GM12891 (cell line): ENCODE measurements at regions not wholly inside any gene's neighbourhood (a gene's known extent, or its start where the extent isn't known, plus 50 kb on each side); places are given as distances from the start of the nearest gene placed in this dataset.

ENCODE experiments used
- DNase-seq: peaks from one replicate; pipeline ENCODE4 v3.0.0; 2011; ENCODE audit warnings: low spot score; ENCODE audit not compliant: insufficient read length
- FAIRE-seq: peaks from 2 replicates; lab custom pipeline; 2011; peaks lifted over from hg19 to GRCh38; lab: Jason Lieb, UNC
- PAX5 ChIP-seq: IDR thresholded peaks from 2 replicates; pipeline ENCODE4 v1.6.1; 2011; ENCODE audit warnings: low read length, moderate library complexity, mild to moderate bottlenecking; ENCODE audit not compliant: insufficient read depth, severe bottlenecking
- POLR2A ChIP-seq: IDR thresholded peaks from 2 replicates; pipeline ENCODE4 v1.6.1; 2011; ENCODE audit warnings: low read depth, low read length, control low read depth
- POLR2AphosphoS5 ChIP-seq: IDR thresholded peaks from 2 replicates; pipeline ENCODE4 v1.6.1; 2011; ENCODE audit warnings: low read depth, low read length, control low read depth
- POU2F2 ChIP-seq: IDR thresholded peaks from 2 replicates; pipeline ENCODE4 v1.6.1; 2011; ENCODE audit warnings: low read depth, mild to moderate bottlenecking, control low read depth, low read length, moderate library complexity
- SPI1 ChIP-seq: IDR thresholded peaks from 2 replicates; pipeline ENCODE4 v1.6.1; 2011; ENCODE audit warnings: low read depth, low read length, control low read depth
- TAF1 ChIP-seq: IDR thresholded peaks from 2 replicates; pipeline ENCODE4 v1.6.1; 2011; ENCODE audit warnings: low read depth, low read length, control low read depth

DNA sequence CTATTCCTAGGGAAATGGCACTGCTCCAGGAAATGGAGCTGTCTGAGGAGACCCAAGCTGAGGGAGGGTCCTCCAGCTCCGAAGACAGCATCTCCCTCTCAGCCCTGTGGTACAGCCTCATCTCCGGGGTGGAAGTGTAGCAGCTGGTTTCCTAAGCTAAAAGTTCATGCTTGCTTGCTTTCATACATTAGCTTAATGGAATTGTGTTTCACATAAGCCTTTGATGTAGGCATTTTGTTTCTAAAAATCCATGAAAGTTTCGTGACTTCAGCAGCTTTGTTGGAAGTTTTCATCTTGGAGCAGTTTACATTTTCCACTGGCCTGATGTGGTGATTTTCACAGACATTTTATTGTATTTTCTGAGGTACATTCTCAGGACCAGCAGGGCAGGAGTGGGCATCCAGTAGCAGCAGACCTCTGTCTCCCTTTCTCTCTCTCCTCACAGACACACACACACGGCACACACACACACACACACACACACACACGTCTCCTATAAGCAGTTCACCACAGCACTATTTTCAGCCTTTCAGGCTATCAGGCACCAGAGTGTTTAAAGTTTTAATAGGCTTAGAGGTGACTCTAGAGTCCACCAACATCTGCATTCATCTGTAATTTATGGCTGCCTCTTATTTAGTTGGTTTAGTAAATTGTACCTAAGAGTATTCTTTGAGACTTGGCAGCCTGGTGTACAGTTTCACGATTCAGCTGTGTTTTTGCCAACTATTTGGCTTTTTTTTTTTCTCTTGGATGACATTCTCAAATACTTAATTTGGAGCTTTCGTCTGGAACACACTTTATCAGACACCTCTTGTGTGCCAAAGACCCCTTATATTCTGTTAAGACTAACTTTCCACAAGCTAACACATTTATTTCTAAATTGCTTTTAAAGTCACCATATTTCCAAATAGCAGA lies 225.8 kb upstream of the SFRP2 start:
- FAIRE-seq (no peak), DNase-seq (no peak)
- TF ChIP-seq POLR2A (no peak), POLR2AphosphoS5 (no peak), PAX5 (no peak), SPI1 (no peak), POU2F2 (no peak), TAF1 (no peak)

DNA sequence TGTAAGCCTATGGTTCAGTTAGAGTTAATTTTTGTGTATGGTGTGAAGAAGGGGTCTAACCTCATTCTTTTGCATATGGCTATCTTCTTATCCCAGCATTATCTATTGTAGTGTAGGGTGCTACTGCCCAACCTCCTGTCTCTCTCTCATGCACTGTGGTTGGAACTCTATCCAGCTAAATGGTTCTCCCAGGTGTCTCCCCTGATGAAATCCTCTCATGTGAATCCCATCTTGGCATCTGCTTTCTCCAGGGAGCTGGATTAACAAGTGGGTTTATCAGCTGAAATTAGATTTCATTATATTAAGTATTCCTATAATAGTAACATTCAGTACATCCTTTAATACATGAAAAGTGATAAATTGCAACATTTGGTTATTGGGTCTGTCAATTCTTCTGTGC lies 224.7 kb upstream of the SFRP2 start:
- TF ChIP-seq PAX5 (no peak), TAF1 (no peak), POU2F2 (no peak), POLR2A (no peak), POLR2AphosphoS5 (no peak), SPI1 (no peak)
- FAIRE-seq (no peak), DNase-seq (no peak)

DNA sequence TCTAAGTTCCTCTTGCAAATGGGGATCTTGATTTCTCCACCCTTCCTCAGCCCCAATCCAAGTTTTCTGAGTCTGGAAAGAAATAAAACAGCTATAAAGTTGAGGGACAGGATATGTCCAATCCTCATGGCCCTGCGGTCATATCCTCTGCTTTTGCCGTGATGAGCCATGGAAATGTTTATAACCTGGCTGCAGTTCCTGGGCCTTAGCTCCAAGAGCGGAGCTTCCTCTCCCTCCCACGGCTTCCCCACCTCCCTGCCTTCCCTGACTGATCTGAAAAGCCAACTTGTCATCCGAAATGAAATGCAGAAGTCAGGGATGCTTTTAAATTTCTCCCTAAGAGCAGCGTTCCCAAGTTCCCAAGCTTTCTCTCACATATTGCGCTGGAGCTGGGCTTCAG lies 221.5 kb upstream of the SFRP2 start:
- DNase-seq (no peak), FAIRE-seq (no peak)
- TF ChIP-seq POLR2AphosphoS5, result no peak
- no peak for TF ChIP-seq SPI1
- TF ChIP-seq PAX5, result no peak
- no peak for TF ChIP-seq POLR2A
- TF ChIP-seq POU2F2, result no peak
- TF ChIP-seq TAF1, result no peak

DNA sequence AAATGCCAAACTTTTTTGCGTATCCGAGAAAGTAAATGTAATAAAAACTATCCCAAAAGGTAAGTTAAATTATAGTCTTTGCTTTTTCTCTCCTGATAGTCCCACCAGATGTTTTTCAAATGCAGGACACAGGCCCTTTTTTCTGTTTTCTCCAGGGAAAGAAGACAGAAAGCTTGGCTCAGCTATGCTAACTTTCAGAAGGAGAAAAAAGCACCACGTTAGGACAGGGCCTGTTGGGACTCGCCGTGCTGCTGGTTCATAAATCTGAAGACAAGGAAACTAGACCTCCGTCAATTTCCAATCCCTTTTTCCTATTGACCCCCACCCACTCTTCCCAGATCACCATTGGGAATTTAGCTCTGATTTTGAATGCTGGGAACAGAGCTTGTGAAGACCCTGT lies 220.9 kb upstream of the SFRP2 start:
- no peak for TF ChIP-seq POLR2AphosphoS5
- no peak for TF ChIP-seq POLR2A
- no peak for TF ChIP-seq SPI1
- TF ChIP-seq POU2F2, result no peak
- TF ChIP-seq PAX5, result no peak
- TF ChIP-seq TAF1, result no peak
- DNase-seq (no peak), FAIRE-seq (no peak)

DNA sequence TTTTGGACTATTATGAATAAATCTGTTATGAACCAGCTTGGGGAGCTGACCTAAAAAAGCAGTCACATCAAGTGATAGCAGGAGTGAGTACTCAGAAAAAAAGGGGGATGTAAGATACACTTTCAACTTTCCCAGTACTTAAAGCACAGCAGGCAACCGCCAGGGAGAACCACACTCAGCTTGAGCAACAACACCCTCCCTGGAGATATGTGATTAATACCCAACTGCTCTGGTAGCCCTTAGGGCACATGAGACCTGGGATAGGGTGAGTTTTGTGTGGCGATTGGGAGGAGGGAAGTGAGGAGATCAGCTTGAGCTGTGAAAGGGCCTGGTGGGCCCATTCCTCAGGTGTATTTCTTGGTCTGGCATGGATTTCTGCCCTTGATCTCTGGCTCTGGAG lies 220.3 kb upstream of the SFRP2 start:
- FAIRE-seq, result no peak
- no peak for DNase-seq
- TF ChIP-seq POLR2AphosphoS5, result no peak
- TF ChIP-seq POU2F2, result no peak
- no peak for TF ChIP-seq POLR2A
- TF ChIP-seq PAX5, result no peak

DNA sequence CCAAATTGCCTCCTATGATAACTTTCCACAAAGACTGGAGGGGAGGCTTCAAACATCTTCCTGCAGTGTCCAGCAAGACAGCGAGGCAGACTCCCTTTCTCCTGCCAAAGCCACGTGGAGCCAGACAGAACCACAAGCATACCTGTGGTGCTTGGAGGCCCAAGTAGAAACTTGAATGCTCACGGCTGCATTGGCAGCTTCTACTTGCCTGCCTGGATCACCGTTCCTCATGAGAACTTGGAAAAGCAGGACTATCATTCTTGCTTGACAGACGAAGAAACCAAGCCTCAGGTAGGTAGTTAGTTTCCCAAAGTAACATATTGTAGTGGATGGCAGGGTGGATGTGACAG lies 216.3 kb upstream of the SFRP2 start:
- DNase-seq (no peak), FAIRE-seq (no peak)
- TF ChIP-seq TAF1 (no peak), PAX5 (no peak), POU2F2 (no peak), SPI1 (no peak), POLR2A (no peak), POLR2AphosphoS5 (no peak)

DNA sequence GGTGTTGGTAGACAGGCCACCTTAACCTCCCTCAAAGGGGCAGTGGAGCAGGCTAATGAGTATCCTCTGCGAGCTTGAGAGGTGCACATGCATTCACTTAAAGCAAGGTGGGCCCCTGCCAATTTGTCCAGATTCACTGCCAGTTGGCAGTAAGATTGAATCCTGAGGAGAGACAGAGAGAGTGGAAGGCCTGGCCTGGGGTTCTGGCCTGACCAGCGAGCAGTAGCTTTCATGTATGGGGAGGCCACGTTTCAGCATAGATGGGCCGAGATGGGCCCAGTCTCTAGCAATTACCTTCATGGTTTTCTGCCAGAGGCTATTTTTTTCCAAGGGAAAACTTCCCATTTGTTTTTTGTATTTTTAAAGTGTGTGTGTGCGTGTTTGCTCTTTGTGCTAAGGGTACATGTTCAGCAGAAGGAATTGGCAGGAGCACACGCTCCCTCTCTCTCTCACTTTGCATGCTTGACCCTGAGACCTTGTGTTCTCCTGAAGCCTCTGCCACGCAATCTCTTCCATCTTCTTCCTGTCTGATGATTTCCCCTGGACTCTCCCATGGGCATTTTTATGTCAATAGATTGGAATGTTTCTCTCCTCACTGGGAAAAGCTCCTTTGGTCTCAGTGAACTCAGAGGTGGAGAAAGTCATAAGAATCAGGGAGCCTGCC lies 215.8 kb upstream of the SFRP2 start:
- TF ChIP-seq POU2F2, result no peak
- no peak for TF ChIP-seq PAX5
- no peak for TF ChIP-seq POLR2AphosphoS5
- no peak for TF ChIP-seq TAF1
- no peak for TF ChIP-seq SPI1
- no peak for TF ChIP-seq POLR2A
- DNase-seq (no peak), FAIRE-seq (no peak)

DNA sequence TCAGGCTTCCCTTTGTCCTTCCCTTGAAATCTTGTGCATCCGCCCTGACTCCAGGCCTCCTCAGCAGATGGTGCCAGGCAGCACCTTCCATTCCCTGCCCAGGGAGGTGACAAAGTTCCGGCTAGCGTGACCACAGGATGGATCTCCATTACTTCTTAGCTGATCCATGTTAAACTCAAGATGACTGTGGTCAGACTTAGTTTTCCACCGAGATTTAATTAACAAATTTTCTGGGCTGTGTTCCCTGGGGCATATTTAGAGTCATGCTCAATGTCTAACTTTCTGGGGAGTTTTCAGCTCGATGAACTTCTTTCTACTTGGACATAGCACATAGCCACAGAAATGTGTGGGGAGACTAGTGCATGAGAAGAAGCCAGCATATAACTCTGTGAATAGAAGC lies 215.1 kb upstream of the SFRP2 start:
- no peak for FAIRE-seq
- no peak for DNase-seq
- TF ChIP-seq TAF1 (no peak), PAX5 (no peak), POLR2AphosphoS5 (no peak), POLR2A (no peak), POU2F2 (no peak), SPI1 (no peak)

DNA sequence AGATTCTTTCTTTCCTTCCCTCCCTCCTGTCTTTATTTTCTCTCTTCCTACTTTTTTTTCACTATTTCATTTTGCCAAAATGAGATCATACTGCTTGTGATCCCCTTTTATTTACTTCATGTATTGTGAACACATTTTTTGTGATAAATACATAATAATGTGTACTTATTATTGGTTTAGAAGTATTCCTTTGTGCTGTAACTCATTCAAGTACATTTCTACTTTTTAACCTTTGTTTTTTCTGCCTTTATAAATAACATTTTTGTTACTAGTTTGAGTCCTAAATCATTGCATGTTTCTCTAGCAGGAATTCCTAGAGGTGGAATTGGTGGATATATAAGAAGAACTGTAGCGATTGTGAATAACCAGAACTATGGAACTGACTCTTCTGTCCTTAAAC lies 214.5 kb upstream of the SFRP2 start:
- DNase-seq (no peak), FAIRE-seq (no peak)
- TF ChIP-seq POLR2A, result no peak
- no peak for TF ChIP-seq TAF1
